Stomach (tissue), 8 donors: ENCODE measurements at regions not wholly inside any gene's neighbourhood (a gene's known extent, or its start where the extent isn't known, plus 50 kb on each side); places are given as distances from the start of the nearest gene placed in this dataset.

ENCODE experiments used
- DNase-seq, 2 donors: peaks; one replicate each; pipeline versions ENCODE4 v3.0.0 to v3.0.0-alpha.2; 2013 to 2019
- H3K27ac ChIP-seq, 5 donors: fragments of 200-600 bp in 4 of 5; sonication (generic) in 4 of 5; one replicate each; pipeline ENCODE4 v1.5.1; 2013 to 2019; ENCODE audit warnings: mild to moderate bottlenecking in 1 of 5, moderate library complexity in 1 of 5
- H3K27me3 ChIP-seq, 3 donors: fragments of 200-600 bp; sonication (generic); one replicate each; pipeline ENCODE4 v1.5.1; 2017 to 2019; ENCODE audit warnings: mixed run types in 1 of 3
- H3K36me3 ChIP-seq, 4 donors: fragments of 200-600 bp; sonication (generic); 1 replicate in 3 of 4; 2 replicates in 1 of 4; pipeline ENCODE4 v1.5.1; 2016 to 2019
- H3K4me1 ChIP-seq, 4 donors: fragments of 200-600 bp; sonication (generic); one replicate each; pipeline ENCODE4 v1.5.1; 2016 to 2019
- H3K4me3 ChIP-seq, 4 donors: fragments of 200-600 bp; sonication (generic) in 3 of 4; one replicate each; pipeline ENCODE4 v1.5.1; 2016 to 2019; ENCODE audit warnings: mild to moderate bottlenecking in 1 of 4
- H3K9me3 ChIP-seq, 4 donors: fragments of 200-600 bp; sonication (generic); one replicate each; pipeline ENCODE4 v1.5.1; 2016 to 2019
- EP300 ChIP-seq: sonication (generic); formaldehyde crosslinking; IDR thresholded peaks from one replicate; pipeline ENCODE4 v1.6.1; 2017; ENCODE audit warnings: antibody characterized with exemption
- POLR2A ChIP-seq, 4 donors: fragments of 450-650 bp; IDR thresholded peaks; one replicate each; pipeline ENCODE4 v1.6.1; 2016; ENCODE audit warnings: antibody characterized with exemption in 4 of 4, control low read depth in 2 of 4, mild to moderate bottlenecking in 1 of 4, moderate library complexity in 1 of 4
- POLR2AphosphoS5 ChIP-seq, 3 donors: sonication (generic); formaldehyde crosslinking; IDR thresholded peaks; one replicate each; pipeline ENCODE4 v1.6.1; 2016; ENCODE audit warnings: antibody characterized with exemption in 3 of 3
- WGBS, 5 donors: extraction: QIAGEN DNeasy Blood & Tissue Kit in 3 of 5; methylation state at CpG; one replicate each; pipeline versions ENCODE4 v1.1.5 to v1.1.7; 2013 to 2018; 5-methylcytosine and 5-hydroxymethylcytosine counted together
- intact Hi-C: fragments of 100-400 bp; cut with DNase I; formaldehyde crosslinking; loops from one replicate; pipeline ENCODE4 v1.15.1; 2023; ENCODE audit warnings: low total_unique reads
- TF ChIP-seq, protein P1 (sequence below), 7 experiments: fragments of 450-650 bp in 4 of 7; fragments of 200-600 bp in 3 of 7; sonication (generic) in 3 of 7; IDR thresholded peaks; one replicate each; pipeline ENCODE4 v1.5.1; 2016 to 2019; ENCODE audit warnings: antibody characterized with exemption in 7 of 7, control low read depth in 2 of 7, mild to moderate bottlenecking in 1 of 7
- donor health status: healthy with polysubstance abuse.
- donor health status: Bipolar disorder and iron deficiency.
- donor health status: healthy.

- peak in 1 of 2 donors; percentile 25 for DNase-seq
- peaks cover 0 to 6% (median 0%) of the 10 kb centered on the region in 4 donors for H3K9me3 ChIP-seq
- no peak for TF ChIP-seq POLR2AphosphoS5 (IDR thresholded peaks at IDR 0.05)
- TF ChIP-seq EP300 = no peak
- TF ChIP-seq, protein P1, sequence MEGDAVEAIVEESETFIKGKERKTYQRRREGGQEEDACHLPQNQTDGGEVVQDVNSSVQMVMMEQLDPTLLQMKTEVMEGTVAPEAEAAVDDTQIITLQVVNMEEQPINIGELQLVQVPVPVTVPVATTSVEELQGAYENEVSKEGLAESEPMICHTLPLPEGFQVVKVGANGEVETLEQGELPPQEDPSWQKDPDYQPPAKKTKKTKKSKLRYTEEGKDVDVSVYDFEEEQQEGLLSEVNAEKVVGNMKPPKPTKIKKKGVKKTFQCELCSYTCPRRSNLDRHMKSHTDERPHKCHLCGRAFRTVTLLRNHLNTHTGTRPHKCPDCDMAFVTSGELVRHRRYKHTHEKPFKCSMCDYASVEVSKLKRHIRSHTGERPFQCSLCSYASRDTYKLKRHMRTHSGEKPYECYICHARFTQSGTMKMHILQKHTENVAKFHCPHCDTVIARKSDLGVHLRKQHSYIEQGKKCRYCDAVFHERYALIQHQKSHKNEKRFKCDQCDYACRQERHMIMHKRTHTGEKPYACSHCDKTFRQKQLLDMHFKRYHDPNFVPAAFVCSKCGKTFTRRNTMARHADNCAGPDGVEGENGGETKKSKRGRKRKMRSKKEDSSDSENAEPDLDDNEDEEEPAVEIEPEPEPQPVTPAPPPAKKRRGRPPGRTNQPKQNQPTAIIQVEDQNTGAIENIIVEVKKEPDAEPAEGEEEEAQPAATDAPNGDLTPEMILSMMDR (IDR thresholded peaks at IDR 0.05) = no peak
- no peak for TF ChIP-seq POLR2A (IDR thresholded peaks at IDR 0.05)
- no peak overlapping the region for H3K27ac ChIP-seq
- intact Hi-C loops = no loop called here
- 69 to 76% (median 70%) methylated on average over 6 of the region's 6 CpGs for WGBS, 5 donors
- H3K4me3 ChIP-seq = no peak overlapping the region
- no peaks in the 10 kb centered on the region for H3K36me3 ChIP-seq
- H3K27me3 ChIP-seq = no peaks in the 10 kb centered on the region
- H3K4me1 ChIP-seq = no peaks in the 10 kb centered on the region
Measured at GRCh38 chr7:32143301-32143700, 73.1 kb upstream of the PDE1C start.

DNA sequence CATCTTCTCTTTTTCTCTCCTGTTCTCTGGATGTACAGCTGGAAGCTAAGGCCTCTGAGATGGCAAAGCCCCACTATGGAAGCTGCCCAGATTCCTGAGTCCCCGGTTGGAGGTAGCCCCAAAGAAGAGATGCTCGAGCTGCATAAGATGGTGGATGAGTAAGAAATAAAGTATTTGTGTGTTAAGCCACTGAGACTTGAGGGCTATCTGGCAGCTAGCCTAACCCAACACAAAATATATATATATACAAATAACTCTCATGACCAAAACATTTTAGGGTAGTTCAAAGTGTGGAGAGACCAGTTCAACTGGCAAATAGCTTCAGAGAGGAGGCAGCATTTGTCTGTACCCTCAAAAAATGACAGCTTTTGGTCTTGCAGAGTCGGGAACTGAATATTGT, 72.4 kb upstream of the PDE1C start:
- Histone ChIP-seq H3K9me3 (peaks cover 0 to 6% (median 0%) of the 10 kb centered on the region in 4 donors), H3K36me3 (no peaks in the 10 kb centered on the region), H3K27ac (no peak overlapping the region), H3K4me3 (no peak overlapping the region), H3K27me3 (no peaks in the 10 kb centered on the region), H3K4me1 (no peaks in the 10 kb centered on the region)
- TF ChIP-seq POLR2A (IDR thresholded peaks at IDR 0.05) (no peak), EP300 (no peak), POLR2AphosphoS5 (IDR thresholded peaks at IDR 0.05) (no peak)
- TF ChIP-seq, protein P1 (IDR thresholded peaks at IDR 0.05) = no peak
- 53 to 65% (median 54%) methylated on average over 3 of the region's 3 CpGs for WGBS, 5 donors
- no peak for DNase-seq
- intact Hi-C loops = no loop called here

GRCh38 chr7:32140210-32140939, 70.2 kb upstream of the PDE1C start:
- Histone ChIP-seq H3K36me3 (no peaks in the 10 kb centered on the region), H3K4me3 (no peak overlapping the region), H3K27ac (no peak overlapping the region), H3K27me3 (no peaks in the 10 kb centered on the region), H3K4me1 (no peaks in the 10 kb centered on the region), H3K9me3 (no peaks in the 10 kb centered on the region)
- no peak for DNase-seq
- TF ChIP-seq, protein P1 (IDR thresholded peaks at IDR 0.05) = no peak
- no peak for TF ChIP-seq EP300
- TF ChIP-seq POLR2A (IDR thresholded peaks at IDR 0.05) = no peak
- TF ChIP-seq POLR2AphosphoS5 (IDR thresholded peaks at IDR 0.05) = no peak
- intact Hi-C loops = no loop called here
- 64 to 77% (median 74%) methylated on average over 5 of the region's 5 CpGs for WGBS, 5 donors

GRCh38 chr7:32137059-32137458, 66.9 kb upstream of the PDE1C start:
- 66 to 89% (median 84%) methylated on average over 2 of the region's 2 CpGs for WGBS, 5 donors
- TF ChIP-seq POLR2A (IDR thresholded peaks at IDR 0.05) = no peak
- TF ChIP-seq, protein P1 (IDR thresholded peaks at IDR 0.05) = no peak
- no peak for TF ChIP-seq EP300
- TF ChIP-seq POLR2AphosphoS5 (IDR thresholded peaks at IDR 0.05) = no peak
- Histone ChIP-seq H3K36me3 (no peaks in the 10 kb centered on the region), H3K9me3 (peaks cover 0 to 5% (median 2%) of the 10 kb centered on the region in 4 donors), H3K4me1 (no peaks in the 10 kb centered on the region), H3K4me3 (no peak overlapping the region), H3K27ac (no peak overlapping the region), H3K27me3 (no peaks in the 10 kb centered on the region)
- intact Hi-C loops = no loop called here
- DNase-seq = no peak
